Colonic mucosa (tissue), 4 donors: ENCODE measurements at regions not wholly inside any gene's neighbourhood (a gene's known extent, or its start where the extent isn't known, plus 50 kb on each side); places are given as distances from the start of the nearest gene placed in this dataset.
"Not testable (repeated sequence)": the region's sequence is repeated elsewhere in the genome, so short reads cannot be mapped to it uniquely, and the experiment has no call there.

Experiments used
- DNase-seq: peaks from one replicate; pipeline ENCODE4 v3.0.0-alpha.2; 2020
- H3K27ac ChIP-seq: fragments of 200-600 bp; one replicate; pipeline ENCODE4 v1.8.0; 2021
- H3K27me3 ChIP-seq: fragments of 200-600 bp; one replicate; pipeline ENCODE4 v1.8.0; 2021
- H3K36me3 ChIP-seq: fragments of 200-600 bp; one replicate; pipeline ENCODE4 v1.8.0; 2021
- H3K4me1 ChIP-seq: fragments of 200-600 bp; one replicate; pipeline ENCODE4 v1.8.0; 2021; ENCODE audit warnings: mild to moderate bottlenecking
- H3K4me3 ChIP-seq: fragments of 200-600 bp; one replicate; pipeline ENCODE4 v1.8.0; 2021
- H3K9ac ChIP-seq, 2 donors: one replicate each; pipeline ENCODE4 v1.7.0; 2013; ENCODE audit warnings: control low read depth in 2 of 2, low read depth in 2 of 2, low read length in 2 of 2
- H3K9me3 ChIP-seq: fragments of 200-600 bp; one replicate; pipeline ENCODE4 v1.8.0; 2021
- intact Hi-C: fragments of 100-400 bp; cut with DNase I; formaldehyde crosslinking; loops from one replicate; pipeline ENCODE4 v1.14.1; 2022
- TF ChIP-seq, protein P1 (sequence below): fragments of 200-600 bp; IDR thresholded peaks from one replicate; pipeline ENCODE4 v1.8.0; 2022; ENCODE audit warnings: antibody characterized with exemption, mild to moderate bottlenecking
- donor health status: healthy.
- donor health status: DM: no; HTN: no; CAD: no.
- donor health status: DM: no; HTN: no; CAD: no.

DNA sequence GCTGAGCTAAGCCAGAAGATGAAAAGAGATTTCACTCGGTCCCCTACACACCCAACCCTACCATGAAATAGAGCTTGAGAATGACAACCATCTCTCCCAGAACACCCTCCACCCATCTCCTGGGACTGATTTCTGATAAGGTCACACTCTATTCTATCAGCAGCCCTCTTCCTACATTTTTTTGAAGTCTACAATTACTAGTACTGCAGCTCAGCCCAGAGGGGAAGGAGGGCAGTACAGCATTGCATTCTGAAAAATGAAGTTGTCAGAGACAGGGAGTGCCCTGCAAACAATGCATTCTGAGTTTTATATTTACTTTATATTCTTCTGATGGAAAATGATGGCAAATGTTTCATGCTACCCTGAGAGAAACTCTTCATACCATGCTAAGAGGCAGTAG lies 318.5 kb downstream of the BCAT1 start:
- Histone ChIP-seq H3K4me1 (no peaks in the 10 kb centered on the region), H3K9ac (no peak overlapping the region), H3K36me3 (no peaks in the 10 kb centered on the region), H3K9me3 (no peaks in the 10 kb centered on the region), H3K4me3 (no peak overlapping the region), H3K27me3 (no peaks in the 10 kb centered on the region), H3K27ac (no peak overlapping the region)
- TF ChIP-seq, protein P1, sequence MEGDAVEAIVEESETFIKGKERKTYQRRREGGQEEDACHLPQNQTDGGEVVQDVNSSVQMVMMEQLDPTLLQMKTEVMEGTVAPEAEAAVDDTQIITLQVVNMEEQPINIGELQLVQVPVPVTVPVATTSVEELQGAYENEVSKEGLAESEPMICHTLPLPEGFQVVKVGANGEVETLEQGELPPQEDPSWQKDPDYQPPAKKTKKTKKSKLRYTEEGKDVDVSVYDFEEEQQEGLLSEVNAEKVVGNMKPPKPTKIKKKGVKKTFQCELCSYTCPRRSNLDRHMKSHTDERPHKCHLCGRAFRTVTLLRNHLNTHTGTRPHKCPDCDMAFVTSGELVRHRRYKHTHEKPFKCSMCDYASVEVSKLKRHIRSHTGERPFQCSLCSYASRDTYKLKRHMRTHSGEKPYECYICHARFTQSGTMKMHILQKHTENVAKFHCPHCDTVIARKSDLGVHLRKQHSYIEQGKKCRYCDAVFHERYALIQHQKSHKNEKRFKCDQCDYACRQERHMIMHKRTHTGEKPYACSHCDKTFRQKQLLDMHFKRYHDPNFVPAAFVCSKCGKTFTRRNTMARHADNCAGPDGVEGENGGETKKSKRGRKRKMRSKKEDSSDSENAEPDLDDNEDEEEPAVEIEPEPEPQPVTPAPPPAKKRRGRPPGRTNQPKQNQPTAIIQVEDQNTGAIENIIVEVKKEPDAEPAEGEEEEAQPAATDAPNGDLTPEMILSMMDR = no peak
- intact Hi-C loops = no loop called here
- DNase-seq = no peak

DNA sequence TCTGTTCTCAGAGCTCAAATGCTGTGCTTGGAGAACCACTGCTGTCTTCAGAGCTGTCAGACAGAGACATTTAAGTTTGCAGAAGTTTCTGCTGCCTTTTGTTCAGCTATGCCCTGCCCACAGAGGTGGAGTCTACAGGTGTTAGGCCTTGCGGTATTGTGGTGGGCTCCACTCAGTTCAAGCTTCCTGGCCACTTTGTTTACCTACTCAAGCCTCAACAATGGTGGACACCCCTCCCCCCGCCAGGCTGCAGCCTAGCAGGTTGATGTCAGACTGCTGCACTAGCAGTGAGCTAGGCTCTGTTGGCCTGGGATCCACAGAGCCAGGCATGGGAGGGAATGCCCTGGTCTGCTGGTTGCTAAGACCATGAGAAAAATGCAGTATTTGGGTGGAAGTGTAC lies 323.8 kb downstream of the BCAT1 start:
- Histone ChIP-seq H3K36me3 (no peaks in the 10 kb centered on the region), H3K4me1 (no peaks in the 10 kb centered on the region), H3K9ac (no peak overlapping the region), H3K27me3 (no peaks in the 10 kb centered on the region), H3K9me3 (no peaks in the 10 kb centered on the region), H3K4me3 (no peak overlapping the region), H3K27ac (no peak overlapping the region)
- DNase-seq = no peak
- TF ChIP-seq, protein P1 = no peak
- intact Hi-C loops = no loop called here

DNA sequence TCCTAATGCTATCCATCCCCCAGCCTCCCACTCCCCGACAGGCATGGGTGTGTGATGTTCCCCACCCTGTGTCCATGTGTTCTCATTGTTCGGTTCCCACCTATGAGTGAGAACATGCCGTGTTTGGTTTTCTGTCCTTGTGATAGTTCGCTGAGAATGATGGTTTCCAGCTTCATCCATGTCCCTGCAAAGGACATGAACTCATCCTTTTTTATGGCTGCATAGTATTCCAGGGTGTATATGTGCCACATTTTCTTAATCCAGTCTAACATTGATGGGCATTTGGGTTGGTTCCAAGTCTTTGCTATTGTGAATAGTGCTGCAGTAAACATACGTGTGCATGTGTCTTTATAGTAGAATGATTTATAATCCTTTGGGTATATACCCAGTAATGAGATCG lies 328.9 kb downstream of the BCAT1 start:
- H3K4me1 ChIP-seq, H3K4me3 ChIP-seq, H3K27ac ChIP-seq, H3K36me3 ChIP-seq, H3K9me3 ChIP-seq, H3K9ac ChIP-seq, intact Hi-C loops, H3K27me3 ChIP-seq, DNase-seq: not testable (repeated sequence)

DNA sequence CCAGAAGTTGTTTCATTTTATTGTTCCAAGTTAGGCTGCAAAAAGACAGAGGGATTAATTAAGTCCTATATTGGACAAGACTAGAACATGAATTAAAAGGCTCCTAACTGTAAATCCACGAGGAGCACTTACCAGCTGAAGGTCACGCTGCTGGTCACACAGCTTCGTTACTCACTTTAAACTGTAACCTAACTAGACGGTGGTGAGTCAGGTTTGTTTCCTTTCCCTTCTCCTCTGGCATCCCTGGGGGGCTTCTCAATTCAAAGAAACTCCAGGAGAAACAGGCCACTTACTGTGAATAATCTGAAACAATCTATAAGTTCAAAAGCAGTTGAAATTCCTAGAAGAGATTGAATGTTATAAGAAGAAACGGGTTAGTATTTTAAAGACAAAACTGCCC lies 331.4 kb downstream of the BCAT1 start:
- H3K9ac ChIP-seq = no peak overlapping the region
- TF ChIP-seq, protein P1 = no peak

DNA sequence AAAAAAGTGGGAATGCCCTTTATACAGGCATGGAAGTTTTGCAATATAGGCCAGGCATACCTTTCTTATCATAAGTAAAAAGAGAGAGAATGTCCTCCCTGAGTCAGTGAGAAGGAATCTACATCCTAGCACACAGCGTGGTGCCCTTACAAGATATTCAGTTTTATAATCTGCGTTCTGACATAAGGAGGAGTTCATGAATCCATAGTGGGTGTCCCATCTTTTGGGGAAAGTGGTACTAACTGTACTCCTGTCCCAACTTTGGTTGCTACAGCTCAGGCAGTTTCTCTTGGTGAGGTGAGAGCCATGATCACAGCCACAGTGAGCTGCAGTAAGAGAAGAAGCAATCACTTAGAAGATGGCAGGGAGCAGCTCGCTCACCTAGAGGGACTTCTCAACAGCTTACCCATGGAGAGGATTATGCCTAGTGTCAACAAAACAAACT lies 332.9 kb downstream of the BCAT1 start:
- Histone ChIP-seq H3K9ac (no peak overlapping the region), H3K9me3 (no peaks in the 10 kb centered on the region), H3K36me3 (no peaks in the 10 kb centered on the region), H3K4me1 (no peaks in the 10 kb centered on the region), H3K4me3 (no peak overlapping the region), H3K27me3 (no peaks in the 10 kb centered on the region), H3K27ac (no peak overlapping the region)
- TF ChIP-seq, protein P1 = no peak
- no peak for DNase-seq
- intact Hi-C loops = no loop called here

More for the DNA sequence above, 331.4 kb downstream of the BCAT1 start:
- Histone ChIP-seq H3K27me3 (no peaks in the 10 kb centered on the region), H3K27ac (no peak overlapping the region), H3K9me3 (no peaks in the 10 kb centered on the region), H3K4me3 (no peak overlapping the region), H3K4me1 (no peaks in the 10 kb centered on the region), H3K36me3 (no peaks in the 10 kb centered on the region)
- no peak for DNase-seq
- intact Hi-C loops = no loop called here

DNA sequence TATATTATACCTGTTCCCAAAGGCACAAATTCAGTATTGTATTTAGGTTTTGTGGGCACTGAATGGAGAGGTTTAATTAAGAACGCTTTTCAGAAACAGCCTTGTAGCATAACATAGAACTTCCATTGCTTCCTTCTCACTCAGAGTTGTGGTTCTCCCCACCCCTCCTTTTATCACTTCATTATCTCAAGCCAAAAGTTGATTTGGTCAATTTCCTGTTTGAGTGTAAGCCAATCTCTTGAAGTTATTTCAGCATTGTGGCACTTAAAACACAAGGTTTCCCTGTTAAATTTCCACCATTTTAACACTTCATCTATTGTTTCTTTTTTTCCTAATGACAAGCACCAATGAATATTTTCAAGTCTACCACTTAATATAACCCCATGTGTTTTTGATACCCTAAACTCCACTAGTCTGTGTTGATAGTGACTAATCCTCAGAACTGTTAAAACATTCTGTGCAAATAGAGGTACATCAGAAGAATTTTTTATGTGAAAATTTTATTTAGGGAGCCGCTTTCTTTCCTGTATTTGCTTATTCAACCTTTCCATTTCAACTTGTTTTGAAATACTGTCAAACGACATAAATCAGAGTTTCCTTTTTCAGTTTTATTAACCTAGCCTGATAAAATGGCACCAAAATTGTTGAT lies 340.1 kb downstream of the BCAT1 start:
- TF ChIP-seq, protein P1 = no peak
- Histone ChIP-seq H3K27me3 (no peaks in the 10 kb centered on the region), H3K27ac (no peak overlapping the region), H3K4me1 (no peaks in the 10 kb centered on the region), H3K9ac (no peak overlapping the region), H3K4me3 (no peak overlapping the region), H3K36me3 (no peaks in the 10 kb centered on the region), H3K9me3 (no peaks in the 10 kb centered on the region)
- no peak for DNase-seq
- intact Hi-C loops = no loop called here
